ENCODE measurements at regions not wholly inside any gene's neighbourhood (a gene's known extent, or its start where the extent isn't known, plus 50 kb on each side); places are given as distances from the start of the nearest gene placed in this dataset.

- TF ChIP-seq CTCF (IDR thresholded peaks at IDR 0.05) (no peak), POLR2A (IDR thresholded peaks at IDR 0.05) (no peak)
Observed at GRCh38 chrX:39969099-39969818, 128.5 kb downstream of the BCOR start.

All from thyroid gland (tissue), 4 donors.